Natural killer cell treated with Interleukin-12 subunit alpha and Interleukin-12 subunit beta and Interleukin-15 and Interleukin-18, amount 100 ng/mL, for 72 hours (primary cell): ENCODE measurements at regions not wholly inside any gene's neighbourhood (a gene's known extent, or its start where the extent isn't known, plus 50 kb on each side); places are given as distances from the start of the nearest gene placed in this dataset.

Source experiments
- ATAC-seq, 2 donors: fragments of 150-1000 bp; cut with Tn5 transposase in 1 of 2; sonication (Bioruptor Pico), chemical (Tn5 transposase) in 1 of 2; 2 replicates each; pipeline ENCODE4 v1.10.0; 2021
- DNase-seq: peaks from one replicate; pipeline ENCODE4 v3.0.0; 2022; ENCODE audit warnings: low spot score
- H3K27ac Mint-ChIP-seq, 2 donors: 1 replicate in 1 of 2; 2 replicates in 1 of 2; pipeline ENCODE4 v1.8.0; 2022; ENCODE audit warnings: mixed read lengths in 2 of 2, mild to moderate bottlenecking in 1 of 2, moderate library complexity in 1 of 2
- H3K27me3 Mint-ChIP-seq, 2 donors: 1 replicate in 1 of 2; 2 replicates in 1 of 2; pipeline ENCODE4 v1.8.0; 2022; ENCODE audit warnings: mixed read lengths in 2 of 2
- H3K36me3 Mint-ChIP-seq: one replicate; pipeline ENCODE4 v1.8.0; 2022; ENCODE audit warnings: mixed read lengths
- H3K4me1 Mint-ChIP-seq, 2 donors: 1 replicate in 1 of 2; 2 replicates in 1 of 2; pipeline ENCODE4 v1.8.0; 2022; ENCODE audit warnings: low read depth in 2 of 2, mixed read lengths in 2 of 2, mild to moderate bottlenecking in 1 of 2
- H3K4me3 Mint-ChIP-seq: one replicate; pipeline ENCODE4 v1.8.0; 2022; ENCODE audit warnings: mixed read lengths
- H3K9me3 Mint-ChIP-seq: 2 replicates; pipeline ENCODE4 v1.8.0; 2022; ENCODE audit warnings: mixed read lengths

DNA sequence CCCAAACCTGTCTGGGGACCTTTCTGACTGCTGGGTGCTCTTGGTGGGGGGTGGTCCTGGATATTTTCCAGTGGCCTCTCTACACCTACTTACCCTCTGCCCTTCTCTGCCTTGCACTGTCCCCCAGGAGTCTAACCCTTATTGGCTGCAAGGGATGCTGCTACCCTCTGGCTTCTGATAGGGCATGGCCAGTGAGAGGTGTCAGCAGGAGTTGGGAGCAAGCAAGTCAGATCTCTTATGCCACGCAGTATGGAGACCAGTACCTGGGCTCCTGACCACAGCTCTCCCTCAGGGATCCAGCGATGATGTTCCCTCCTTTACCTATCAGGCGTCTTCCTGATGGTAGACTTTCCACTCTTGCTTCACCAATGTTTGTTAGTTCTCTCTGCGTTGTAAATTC, 373.7 kb downstream of the SOCS6 start:
- ATAC-seq = no peak
- Mint-ChIP-seq H3K27me3 (no peaks in the 10 kb centered on the region), H3K4me3 (no peak overlapping the region), H3K27ac (no peak overlapping the region), H3K9me3 (no peaks in the 10 kb centered on the region), H3K4me1 (peaks cover 7 to 16% of the 10 kb centered on the region in 2 donors), H3K36me3 (no peaks in the 10 kb centered on the region)
- DNase-seq = no peak

GRCh38 chr18:70659036-70659925, 370.4 kb downstream of the SOCS6 start:
- Mint-ChIP-seq H3K4me3 (peak overlapping the region; percentile 6), H3K4me1 (peaks cover 7 to 16% of the 10 kb centered on the region in 2 donors), H3K27me3 (no peaks in the 10 kb centered on the region), H3K27ac (no peak overlapping the region), H3K9me3 (no peaks in the 10 kb centered on the region), H3K36me3 (no peaks in the 10 kb centered on the region)
- DNase-seq = no peak
- ATAC-seq = peak in 1 of 2 donors; percentile 45

DNA sequence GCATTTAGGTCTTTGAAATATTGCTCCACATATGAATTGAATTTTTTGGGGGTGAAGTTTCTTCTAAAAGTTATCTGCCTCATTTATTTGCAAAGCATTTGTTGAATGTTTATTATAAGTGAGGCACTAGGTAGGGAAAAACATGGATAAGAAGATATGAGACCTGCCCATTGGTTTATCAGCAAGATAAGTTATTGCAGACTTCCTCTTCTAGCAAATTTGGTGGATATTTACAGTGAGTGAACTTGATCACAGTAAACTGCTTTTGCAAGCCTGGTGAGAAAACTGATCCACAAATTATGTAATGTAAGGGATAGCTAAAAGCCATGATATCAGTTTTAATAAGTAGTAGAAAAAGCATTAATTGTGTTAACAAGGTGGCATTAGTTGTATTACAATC, 364.8 kb downstream of the SOCS6 start:
- H3K27me3 Mint-ChIP-seq = no peaks in the 10 kb centered on the region
- peaks cover 3% of the 10 kb centered on the region for H3K9me3 Mint-ChIP-seq
- DNase-seq (no peak), ATAC-seq (no peak)
- H3K27ac Mint-ChIP-seq = no peak overlapping the region
- H3K4me3 Mint-ChIP-seq = no peak overlapping the region
- peaks cover 7 to 8% of the 10 kb centered on the region in 2 donors for H3K4me1 Mint-ChIP-seq
- no peaks in the 10 kb centered on the region for H3K36me3 Mint-ChIP-seq

- Mint-ChIP-seq H3K9me3 (peaks cover 3% of the 10 kb centered on the region), H3K27me3 (no peaks in the 10 kb centered on the region), H3K36me3 (no peaks in the 10 kb centered on the region), H3K4me1 (peaks cover 7 to 8% of the 10 kb centered on the region in 2 donors), H3K27ac (no peak overlapping the region), H3K4me3 (no peak overlapping the region)
- ATAC-seq (no peak), DNase-seq (no peak)
Observed at GRCh38 chr18:70650878-70651277, 362.0 kb downstream of the SOCS6 start.

DNA sequence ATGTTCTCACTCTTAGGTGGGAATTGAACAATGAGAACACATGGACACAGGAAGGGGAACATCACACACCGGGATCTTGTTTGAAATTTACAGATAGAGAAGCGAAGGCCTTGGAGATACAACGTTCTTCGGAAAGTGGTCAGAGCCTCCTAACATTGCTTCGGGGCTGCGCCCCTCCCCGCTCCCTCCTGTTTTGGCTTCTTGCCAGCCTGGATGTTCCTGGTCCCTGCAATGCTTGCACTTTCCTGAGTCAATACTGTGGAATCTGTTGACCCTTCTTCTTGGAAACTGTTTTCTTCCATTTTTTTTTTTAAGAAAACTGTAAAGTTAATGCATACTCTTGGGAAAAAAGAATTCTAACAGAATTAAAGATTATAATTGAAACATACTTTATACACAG, 360.8 kb downstream of the SOCS6 start:
- DNase-seq = no peak
- Mint-ChIP-seq H3K9me3 (peaks cover 3% of the 10 kb centered on the region), H3K27me3 (no peaks in the 10 kb centered on the region), H3K4me3 (no peak overlapping the region), H3K4me1 (peaks cover 7 to 8% of the 10 kb centered on the region in 2 donors), H3K36me3 (no peaks in the 10 kb centered on the region), H3K27ac (no peak overlapping the region)
- no peak for ATAC-seq

GRCh38 chr18:70645971-70646370, 357.1 kb downstream of the SOCS6 start:
- Mint-ChIP-seq H3K4me1 (peaks cover 6% of the 10 kb centered on the region in 2 donors), H3K27me3 (peaks cover 0 to 3% of the 10 kb centered on the region in 2 donors), H3K9me3 (no peaks in the 10 kb centered on the region), H3K36me3 (no peaks in the 10 kb centered on the region), H3K27ac (no peak overlapping the region), H3K4me3 (no peak overlapping the region)
- no peak for DNase-seq
- no peak for ATAC-seq

DNA sequence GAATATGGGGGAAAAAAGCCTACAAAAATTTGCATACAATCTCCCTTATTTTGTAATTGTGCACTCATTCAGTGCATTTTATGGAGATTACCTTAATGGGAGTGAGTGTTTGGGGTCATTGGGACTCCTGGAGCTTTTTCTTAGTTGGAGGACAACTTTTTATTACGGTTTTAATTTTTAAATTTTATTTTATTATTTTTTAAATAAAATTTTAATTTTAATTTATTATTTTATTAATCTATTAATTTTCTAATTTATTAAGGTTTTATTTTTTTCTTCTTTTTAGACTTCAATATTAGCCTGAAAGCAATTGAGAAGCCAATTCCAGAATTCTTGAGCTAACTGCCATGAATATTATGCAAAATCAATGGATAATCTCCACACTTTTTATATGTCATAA, 355.0 kb downstream of the SOCS6 start:
- H3K4me3 Mint-ChIP-seq = no peak overlapping the region
- no peak for ATAC-seq
- H3K4me1 Mint-ChIP-seq = no peaks in the 10 kb centered on the region
- H3K36me3 Mint-ChIP-seq = no peaks in the 10 kb centered on the region
- H3K27me3 Mint-ChIP-seq = peaks cover 0 to 3% of the 10 kb centered on the region in 2 donors
- no peaks in the 10 kb centered on the region for H3K9me3 Mint-ChIP-seq
- H3K27ac Mint-ChIP-seq = no peak overlapping the region
- DNase-seq = no peak

DNA sequence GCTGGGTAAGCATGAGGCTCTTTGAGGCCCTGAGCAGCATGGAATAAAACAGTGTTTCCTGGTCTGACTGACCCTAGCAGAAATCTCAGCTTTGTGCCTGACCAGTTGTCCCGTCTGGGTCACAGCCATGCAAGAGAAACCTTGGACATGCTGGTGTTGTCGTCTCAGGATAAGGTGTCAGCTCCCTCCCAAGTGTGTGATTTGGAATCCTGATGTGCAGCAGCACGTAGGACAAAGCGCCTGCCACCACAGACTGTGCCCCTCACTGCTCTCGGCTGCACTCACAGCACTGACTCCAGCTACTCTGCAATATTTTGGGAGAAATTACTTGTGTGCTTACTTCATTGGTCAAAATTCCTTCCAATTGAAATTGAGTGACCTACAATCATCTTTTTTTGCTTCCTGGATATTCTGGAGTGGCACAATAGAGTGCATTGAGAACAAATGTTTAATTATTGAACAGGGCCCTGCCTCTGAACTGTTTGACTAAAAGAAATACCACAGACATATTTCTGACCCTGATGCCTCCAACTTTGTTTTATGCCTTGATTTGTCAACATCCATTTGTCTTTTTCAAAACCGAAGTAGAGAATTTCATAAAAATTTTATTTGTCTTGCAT, 352.4 kb downstream of the SOCS6 start:
- H3K4me3 Mint-ChIP-seq = no peak overlapping the region
- peaks cover 0 to 3% of the 10 kb centered on the region in 2 donors for H3K27me3 Mint-ChIP-seq

DNA sequence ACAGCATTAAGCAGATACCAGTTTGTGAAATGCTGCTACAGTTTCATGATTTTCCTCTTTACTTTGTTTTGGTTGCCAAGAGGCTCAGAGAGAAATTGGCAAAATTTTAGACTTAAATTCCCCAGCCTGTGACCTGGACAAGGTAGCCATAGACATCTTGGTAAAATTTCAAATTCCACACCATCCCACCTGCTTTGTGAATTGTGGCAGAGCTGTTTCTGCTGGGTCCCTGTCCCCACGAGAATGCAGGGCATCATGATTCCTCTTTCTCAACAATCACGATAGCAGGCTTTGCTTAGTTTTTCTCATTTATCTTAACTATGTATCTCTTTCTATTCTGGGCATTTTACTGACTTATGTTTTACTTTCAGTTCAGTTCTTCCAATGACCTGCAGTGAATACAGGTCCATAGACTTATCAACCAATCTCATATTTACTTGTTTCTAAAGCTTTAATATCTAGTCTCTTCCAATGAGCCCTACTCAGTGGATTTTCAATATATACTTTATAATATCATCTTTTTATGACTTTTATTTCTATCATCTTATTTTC, 351.6 kb downstream of the SOCS6 start:
- DNase-seq (no peak), ATAC-seq (no peak)
- Mint-ChIP-seq H3K4me3 (no peak overlapping the region), H3K4me1 (no peaks in the 10 kb centered on the region), H3K36me3 (no peaks in the 10 kb centered on the region), H3K27me3 (peaks cover 0 to 3% of the 10 kb centered on the region in 2 donors), H3K9me3 (no peaks in the 10 kb centered on the region), H3K27ac (no peak overlapping the region)

More for the DNA sequence above, 352.4 kb downstream of the SOCS6 start:
- ATAC-seq = no peak
- no peak for DNase-seq
- Mint-ChIP-seq H3K4me1 (no peaks in the 10 kb centered on the region), H3K36me3 (no peaks in the 10 kb centered on the region), H3K9me3 (no peaks in the 10 kb centered on the region), H3K27ac (no peak overlapping the region)

GRCh38 chr18:70636991-70637390, 348.1 kb downstream of the SOCS6 start:
- no peaks in the 10 kb centered on the region for H3K9me3 Mint-ChIP-seq
- no peaks in the 10 kb centered on the region for H3K27me3 Mint-ChIP-seq
- DNase-seq (no peak), ATAC-seq (no peak)
- no peaks in the 10 kb centered on the region for H3K36me3 Mint-ChIP-seq
- no peak overlapping the region for H3K27ac Mint-ChIP-seq
- H3K4me3 Mint-ChIP-seq = no peak overlapping the region
- no peaks in the 10 kb centered on the region for H3K4me1 Mint-ChIP-seq

DNA sequence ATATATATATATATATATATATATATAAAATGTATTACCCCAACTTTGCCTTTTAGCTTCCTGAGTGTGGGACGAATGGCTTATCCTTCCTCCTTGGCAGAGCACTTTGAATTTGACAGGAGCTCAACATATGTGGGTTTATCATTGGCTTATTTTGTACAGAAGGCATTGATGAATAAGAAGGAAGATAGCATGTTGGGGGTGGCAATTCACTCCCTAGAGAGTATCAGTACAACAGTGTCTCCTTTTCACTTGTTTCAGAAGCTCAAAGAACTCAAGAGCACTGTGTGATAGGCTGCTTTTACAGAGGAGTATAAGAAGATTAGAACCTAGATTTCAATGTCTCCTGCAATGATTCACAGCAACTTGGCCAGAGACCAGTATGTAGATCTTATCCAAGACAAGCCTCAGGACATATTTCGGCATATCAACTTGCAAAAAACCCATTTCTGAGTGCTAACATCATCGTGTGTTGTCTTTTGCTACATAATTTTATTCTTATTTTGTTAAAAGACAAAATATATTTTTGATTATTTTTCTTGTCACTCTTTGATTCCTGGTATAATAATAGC, 345.8 kb downstream of the SOCS6 start:
- ATAC-seq (no peak), DNase-seq (no peak)
- H3K9me3 Mint-ChIP-seq = no peaks in the 10 kb centered on the region
- H3K4me1 Mint-ChIP-seq = no peaks in the 10 kb centered on the region
- H3K36me3 Mint-ChIP-seq = no peaks in the 10 kb centered on the region
- H3K27ac Mint-ChIP-seq = no peak overlapping the region
- no peaks in the 10 kb centered on the region for H3K27me3 Mint-ChIP-seq
- H3K4me3 Mint-ChIP-seq = no peak overlapping the region

DNA sequence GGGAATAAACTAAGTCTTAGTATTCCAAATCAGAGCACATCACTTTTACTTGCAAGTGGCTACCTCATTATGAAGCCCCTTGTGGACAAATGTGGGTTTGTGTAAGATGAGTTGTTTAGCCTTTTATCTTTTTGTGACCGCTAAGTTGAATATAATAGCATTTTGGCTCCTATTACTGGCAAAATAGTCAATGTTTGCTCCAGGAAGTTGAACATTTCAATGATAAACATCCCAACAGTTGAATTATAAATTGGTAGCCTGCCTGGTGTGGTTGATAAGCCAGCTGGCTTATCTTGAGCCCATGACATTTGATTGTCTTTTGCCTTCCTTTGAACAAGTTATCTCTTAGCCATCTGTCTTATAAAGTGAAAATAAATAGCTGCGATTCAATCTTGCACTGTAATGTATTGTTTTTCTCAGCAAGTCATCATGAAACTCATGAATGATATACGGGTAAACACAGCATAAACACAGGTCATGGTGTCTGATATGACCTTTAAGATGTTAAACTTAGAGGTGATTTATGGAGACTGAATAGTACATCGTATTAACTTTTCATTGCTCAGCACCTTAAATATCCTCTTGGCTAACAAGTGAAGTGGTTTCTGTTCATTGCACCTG, 338.4 kb downstream of the SOCS6 start:
- peaks cover 0 to 4% of the 10 kb centered on the region in 2 donors for H3K27me3 Mint-ChIP-seq
- no peak overlapping the region for H3K27ac Mint-ChIP-seq
- ATAC-seq (no peak), DNase-seq (no peak)
- H3K9me3 Mint-ChIP-seq = no peaks in the 10 kb centered on the region
- no peaks in the 10 kb centered on the region for H3K36me3 Mint-ChIP-seq
- H3K4me1 Mint-ChIP-seq = peaks cover 6 to 8% of the 10 kb centered on the region in 2 donors
- H3K4me3 Mint-ChIP-seq = no peak overlapping the region

DNA sequence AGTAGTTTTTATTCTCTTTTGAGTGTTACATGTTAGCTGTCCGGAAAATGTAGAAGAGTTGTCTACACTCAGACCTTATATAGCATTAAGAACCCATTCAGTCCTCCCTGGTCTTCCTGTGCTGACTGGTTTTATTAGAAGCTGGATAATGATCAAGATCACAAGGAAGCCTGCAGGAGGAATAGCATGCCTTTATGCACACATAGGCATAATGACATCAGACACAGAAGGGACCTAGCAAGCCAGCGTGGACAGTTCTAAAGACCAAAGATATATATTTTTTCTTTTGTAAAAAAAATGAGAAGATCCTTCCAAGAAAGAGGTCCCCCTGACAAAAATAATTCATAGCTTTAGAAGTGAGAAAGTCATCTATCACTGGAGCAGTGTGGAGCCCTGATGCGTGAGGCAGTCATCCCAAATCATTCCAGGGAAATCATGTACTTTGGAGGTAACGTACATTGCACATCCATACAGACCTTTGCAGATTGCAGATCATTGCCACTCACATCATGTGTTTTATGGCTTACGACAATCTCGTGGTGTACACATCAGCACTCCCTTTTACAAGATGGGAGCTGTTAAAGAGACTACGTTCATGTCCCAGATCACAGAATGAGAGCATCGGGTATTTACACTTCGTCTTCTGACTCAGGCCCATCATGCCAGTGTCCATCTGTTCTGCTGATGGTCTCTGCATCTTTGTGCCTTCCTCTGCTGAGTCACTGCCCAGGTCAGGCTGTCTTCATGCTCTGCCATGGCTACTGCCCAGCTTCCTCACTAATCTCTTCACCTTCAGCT, 334.0 kb downstream of the SOCS6 start:
- Mint-ChIP-seq H3K27ac (no peak overlapping the region), H3K4me1 (peaks cover 24 to 34% of the 10 kb centered on the region in 2 donors), H3K4me3 (no peak overlapping the region), H3K9me3 (no peaks in the 10 kb centered on the region), H3K27me3 (peaks cover 0 to 4% of the 10 kb centered on the region in 2 donors), H3K36me3 (no peaks in the 10 kb centered on the region)
- no peak for DNase-seq
- peak; percentile 20 to 24 for ATAC-seq
